Right ventricle myocardium superior (tissue), 1 donor: ENCODE measurements at regions not wholly inside any gene's neighbourhood (a gene's known extent, or its start where the extent isn't known, plus 50 kb on each side); places are given as distances from the start of the nearest gene placed in this dataset.
A peak's percentile ranks its signal among the peaks of the same experiment; 100 is the strongest.
"Not testable (repeated sequence)": the region's sequence is repeated elsewhere in the genome, so short reads cannot be mapped to it uniquely, and the experiment has no call there.

Source experiments
- ATAC-seq: fragments of 200-7000 bp; cut with Tn5 transposase; one replicate; pipeline ENCODE4 v1.9.1; 2020; ENCODE audit warnings: mild to moderate bottlenecking; ENCODE audit not compliant: poor library complexity
- DNase-seq: peaks from one replicate; pipeline ENCODE4 v3.0.0-alpha.2; 2020
- intact Hi-C: fragments of 100-400 bp; cut with DNase I; formaldehyde crosslinking; loops from one replicate; pipeline ENCODE4 v1.11.2; 2022
- donor health status: DM: no; HTN: yes; CAD: no; lungs with severe emphysema.

DNA sequence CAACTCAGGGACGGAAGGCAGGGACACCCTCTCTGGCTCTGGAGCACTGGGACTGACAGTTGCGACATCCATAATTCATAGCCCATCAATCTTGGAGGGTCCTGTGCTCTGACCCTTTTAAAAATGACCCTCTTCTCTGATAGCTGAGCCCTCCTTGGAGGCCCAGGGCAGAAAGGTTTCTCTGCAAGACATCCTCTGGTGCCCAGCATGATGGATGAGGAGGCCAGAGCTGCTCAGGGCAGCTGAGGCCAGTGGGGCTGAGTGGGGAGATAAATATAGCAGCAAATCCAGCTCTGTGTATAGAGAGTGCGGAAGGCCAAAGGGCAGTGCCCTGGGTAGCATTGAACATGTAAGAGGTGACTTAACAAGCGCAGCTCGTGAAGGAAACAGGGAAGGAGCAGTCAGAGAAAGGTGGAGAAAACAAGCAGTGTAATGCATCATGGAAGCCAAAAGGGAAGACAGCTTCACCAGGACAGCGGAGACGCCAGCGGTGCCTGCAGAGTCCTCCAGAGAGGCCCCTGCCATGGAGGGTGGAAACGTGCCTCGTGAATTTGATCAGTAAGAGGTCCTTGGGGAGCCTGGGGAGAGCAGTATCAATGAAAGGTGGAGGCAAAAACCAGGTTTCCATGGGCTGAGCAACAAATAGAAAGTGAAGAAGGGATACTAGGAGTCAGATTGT, 50.4 kb upstream of the FMOD start:
- ATAC-seq: no peak
- DNase-seq: no peak
- intact Hi-C loops: no loop called here

DNA sequence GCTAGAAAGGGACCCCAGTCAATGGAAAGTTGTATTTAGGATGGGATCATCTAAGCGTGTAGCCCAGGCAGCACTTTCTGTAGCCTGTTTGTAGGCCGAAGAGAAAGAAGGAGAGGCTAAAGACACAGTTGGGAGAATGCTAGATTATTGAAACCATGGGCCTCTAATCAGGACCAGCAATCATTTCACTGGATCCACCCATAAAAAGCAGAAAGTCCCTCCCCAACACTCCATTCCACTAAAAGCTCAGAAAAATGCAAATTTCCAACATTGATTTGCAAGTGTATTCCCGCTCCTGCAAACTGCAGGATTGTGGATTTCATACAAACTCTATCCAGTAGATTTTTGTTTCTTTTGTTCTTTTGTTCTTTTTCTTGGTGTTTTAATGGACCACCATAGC, 51.2 kb upstream of the FMOD start:
- intact Hi-C loops: no loop called here
- DNase-seq: no peak
- no peak for ATAC-seq

DNA sequence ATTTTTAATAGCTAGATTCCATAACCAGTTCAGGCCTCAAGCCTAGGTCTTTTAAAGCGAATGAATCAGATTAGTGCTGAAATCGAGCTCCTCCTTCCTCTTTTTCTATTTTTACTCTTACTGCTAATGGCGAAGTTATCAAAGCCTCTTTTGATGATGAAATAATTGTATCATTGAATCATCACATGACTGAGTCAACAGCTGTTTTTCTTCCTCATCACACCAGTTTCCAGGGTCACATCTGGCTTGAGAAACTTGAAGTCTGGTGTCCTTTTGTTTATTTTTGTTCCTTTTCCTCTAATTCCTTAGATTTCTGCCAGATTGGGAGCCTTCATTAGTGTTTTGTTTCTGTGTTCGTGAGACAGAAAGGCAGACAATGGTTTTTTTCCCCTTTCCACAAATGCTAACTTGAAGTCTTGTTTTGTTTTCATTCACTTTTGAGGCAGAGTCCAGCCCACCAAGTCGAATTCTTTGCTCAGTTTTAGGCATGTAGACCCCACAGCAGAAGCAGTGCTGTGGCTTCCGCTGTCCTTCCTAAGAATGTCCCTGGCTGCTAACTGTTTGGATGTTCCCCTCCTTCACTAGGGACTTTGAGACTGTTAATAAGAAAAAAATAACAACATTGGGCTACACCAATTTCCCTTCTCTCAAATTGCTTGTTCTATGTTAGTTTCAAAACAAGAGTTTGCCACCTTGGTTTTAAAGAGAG, 51.9 kb upstream of the FMOD start:
- ATAC-seq: peak; percentile 79
- intact Hi-C loops: no loop called here
- no peak for DNase-seq

DNA sequence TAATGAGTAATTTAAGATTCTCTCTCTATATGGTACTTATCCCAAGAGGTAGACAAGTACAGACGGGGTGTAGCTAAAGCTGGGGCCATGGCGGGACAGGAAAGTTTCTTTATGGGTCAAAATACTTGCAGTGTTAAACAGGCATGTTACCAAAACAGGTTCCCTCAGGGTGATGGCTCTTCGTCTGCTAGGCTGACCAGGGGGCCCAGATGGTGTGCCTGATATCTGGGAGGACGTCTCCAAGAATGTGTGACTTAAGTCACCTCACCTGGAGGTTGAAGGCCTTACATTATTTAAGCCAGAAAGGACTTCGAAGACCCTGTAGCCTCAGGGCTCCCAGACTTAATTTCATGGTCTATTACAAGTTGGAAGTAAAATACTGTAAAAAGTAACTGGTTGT, 52.7 kb upstream of the FMOD start:
- no peak for DNase-seq
- ATAC-seq: no peak
- intact Hi-C loops: no loop called here

DNA sequence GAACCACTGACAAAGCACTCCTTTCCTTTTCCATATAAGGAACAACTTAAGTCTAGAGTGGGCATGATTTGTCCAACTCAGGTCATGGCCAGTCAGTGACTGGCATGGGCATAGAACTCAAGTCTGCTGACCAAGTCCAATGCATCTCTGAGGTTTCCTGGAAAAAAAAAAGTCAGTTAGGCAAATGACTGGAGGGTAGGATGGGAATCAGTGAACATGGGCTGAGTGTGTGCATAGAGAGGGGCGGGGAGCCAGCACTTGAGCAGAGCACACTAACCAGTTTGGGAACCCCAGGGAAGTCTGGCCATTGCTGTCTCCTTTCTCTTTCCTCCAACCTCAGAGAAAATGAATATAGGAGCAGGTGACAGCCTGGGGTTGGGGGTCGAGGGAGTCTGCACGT, 53.6 kb upstream of the FMOD start:
- DNase-seq: no peak
- ATAC-seq: no peak
- intact Hi-C loops: no loop called here

DNA sequence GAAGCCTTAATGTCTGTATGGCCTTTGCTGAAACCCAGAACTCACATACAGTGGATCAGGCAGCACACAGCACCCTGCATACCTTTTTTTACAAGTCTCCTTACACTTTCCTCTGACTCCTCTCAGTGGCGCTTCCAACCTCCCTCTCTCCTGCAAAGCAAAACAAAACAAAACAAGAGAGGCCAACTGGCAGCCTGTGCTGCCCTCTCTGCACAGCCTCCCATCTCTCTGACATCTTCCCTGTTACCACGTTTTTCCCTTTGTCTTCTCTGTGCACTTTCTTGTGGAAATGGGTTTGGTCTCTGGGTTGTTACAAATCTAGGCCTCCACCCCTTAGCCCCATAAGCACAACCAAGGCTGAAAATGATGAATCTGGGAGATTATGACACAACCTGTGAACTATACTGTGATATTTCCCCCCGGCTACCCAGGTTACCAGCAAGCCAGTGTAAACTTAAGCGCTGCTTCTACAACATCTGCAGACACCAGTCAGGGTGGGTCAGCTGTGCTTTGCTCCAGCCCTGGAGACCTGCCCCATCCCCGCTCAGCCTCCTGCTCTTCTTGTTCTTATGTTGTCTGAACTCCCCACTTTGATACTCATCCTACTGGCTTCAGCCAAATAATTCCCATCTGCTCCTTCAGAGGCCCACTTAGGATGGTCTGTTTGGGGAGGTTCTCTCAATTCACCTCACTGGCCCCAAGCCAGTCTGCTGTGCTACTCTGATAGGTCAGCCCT, 54.9 kb upstream of the FMOD start:
- DNase-seq (no peak), ATAC-seq (no peak)
- intact Hi-C loops: no loop called here

DNA sequence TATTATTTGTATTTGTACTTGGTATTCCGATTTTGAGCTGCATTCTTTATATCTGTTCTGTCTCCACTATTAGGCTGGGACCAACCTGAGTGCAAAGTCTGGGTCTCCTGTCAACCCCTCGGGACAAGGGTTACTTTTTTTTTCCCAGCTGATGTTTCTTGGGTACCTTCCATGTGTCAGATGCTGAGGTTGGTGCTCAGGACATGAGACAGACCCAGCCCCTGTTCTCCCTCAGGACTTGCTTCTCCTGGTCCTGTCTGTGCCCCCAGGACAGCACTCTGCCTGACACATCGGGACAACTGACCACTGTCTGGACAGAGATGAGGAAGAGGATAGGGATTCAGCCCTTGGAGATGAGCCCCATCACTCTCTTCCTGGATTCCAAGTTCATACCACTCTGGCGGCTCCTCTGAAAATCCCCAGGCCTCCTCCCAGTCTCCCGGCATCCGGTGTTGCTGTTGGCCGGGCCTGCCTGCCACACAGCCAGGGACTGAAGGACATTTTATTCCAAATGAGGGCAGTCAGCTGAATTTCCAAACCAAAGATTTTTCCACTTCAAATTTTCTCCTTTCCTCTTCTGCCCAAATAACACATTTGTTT, 55.6 kb upstream of the FMOD start:
- ATAC-seq (peak; percentile 62), DNase-seq (peak; percentile 77)
- intact Hi-C loops: no loop called here

DNA sequence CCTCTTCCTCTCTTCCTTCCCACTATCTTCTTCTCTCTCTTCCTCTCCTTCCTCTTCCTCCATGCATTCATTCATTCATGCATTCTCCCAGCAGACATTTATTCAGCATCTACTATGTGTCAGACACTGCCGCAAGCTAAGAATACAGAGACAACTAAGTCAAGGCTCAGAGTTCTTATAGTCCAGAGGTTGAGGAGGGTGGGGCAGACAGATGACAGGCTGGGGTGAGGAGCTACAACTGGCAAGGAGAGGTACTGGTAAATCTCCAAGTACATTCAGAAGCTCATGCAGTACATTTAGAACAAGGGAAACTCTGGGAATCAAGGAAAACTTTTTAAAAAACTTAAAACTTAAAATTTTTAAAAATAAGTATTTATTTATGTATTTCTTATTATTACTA, 56.4 kb upstream of the FMOD start:
- intact Hi-C loops: no loop called here
- no peak for DNase-seq
- ATAC-seq: peak; percentile 18

DNA sequence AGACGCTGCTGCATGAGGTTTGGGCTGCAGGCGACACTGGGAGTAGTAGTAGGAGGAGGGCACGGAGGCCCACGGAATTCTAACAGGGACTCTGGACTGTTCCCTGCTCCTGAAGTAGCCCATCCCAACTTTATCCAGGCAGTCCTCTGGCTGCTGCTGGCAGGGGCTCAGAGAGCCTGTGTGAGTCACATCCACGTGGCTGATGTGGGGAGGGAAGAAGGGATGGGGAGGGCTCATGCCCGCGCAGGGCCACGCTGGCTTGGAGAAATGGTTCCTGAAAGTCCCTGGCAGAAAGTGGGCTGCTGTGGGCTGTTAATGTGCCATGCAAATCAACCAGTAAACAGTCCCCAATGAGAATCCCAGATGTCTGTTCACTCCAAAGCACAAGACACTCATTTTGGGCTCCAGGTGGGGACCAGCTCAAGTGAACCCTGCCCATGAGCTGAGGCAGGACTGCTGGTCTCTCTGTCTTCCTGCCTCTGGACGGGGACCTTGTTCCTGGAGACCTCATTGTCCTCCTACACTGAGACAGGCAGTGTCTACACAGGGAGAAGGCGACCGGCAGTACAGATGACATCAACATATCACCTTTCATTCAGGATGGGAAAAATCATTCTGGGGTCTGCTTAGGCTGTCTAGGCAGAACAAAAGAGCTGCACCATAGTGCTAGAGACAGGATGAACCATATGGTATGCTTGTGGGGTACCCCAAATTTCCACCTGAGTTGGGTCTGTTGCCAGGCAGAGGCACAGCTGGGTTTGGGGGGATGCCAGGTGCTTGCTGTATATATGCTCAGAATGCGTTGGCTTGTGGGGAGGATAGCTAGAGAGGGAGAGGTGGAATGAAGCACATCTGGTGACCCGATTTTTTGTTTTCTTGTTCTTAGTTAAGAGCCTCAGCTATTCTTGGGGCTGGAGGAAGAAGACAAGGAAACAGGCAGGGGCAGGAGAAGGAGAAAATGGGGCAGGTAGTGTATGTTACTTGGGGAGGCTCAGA, 57.9 kb upstream of the FMOD start:
- intact Hi-C loops: no loop called here
- ATAC-seq (peak; percentile 91), DNase-seq (peak; percentile 86)

DNA sequence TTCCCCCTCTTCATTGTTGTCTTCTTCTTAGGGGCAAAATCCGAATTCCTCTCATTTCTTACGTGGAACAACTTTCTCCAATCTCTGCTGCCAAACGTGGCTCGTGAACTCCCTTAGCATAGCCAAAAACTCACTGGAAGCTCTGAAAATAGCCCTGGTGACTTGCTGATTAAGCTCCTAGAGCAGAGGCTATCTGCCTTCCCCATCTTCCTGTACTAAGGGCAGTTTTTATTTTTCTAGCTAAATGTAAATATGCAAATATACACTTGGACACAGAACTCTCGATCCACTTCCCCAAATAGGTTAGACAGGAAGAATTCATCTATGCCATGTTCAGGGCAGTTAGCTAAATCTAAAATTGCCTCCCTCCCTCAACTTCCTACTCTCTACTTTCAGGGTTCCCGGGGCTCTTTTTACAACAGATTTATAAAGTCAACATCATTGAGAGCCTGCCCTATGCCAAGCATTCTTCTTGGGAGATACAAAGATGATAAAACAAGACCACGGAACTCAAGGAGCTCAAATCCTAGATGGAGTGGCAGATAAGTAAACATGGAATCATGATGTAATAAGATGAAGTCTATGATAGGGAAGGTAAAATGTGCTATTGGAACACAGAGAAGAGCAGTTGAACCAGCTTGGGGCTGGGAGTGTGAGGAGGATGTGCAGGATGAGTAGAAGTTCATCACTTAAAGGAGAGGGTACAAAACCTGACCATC, 59.4 kb upstream of the FMOD start:
- DNase-seq (no peak), ATAC-seq (peak; percentile 30)
- intact Hi-C loops: no loop called here

DNA sequence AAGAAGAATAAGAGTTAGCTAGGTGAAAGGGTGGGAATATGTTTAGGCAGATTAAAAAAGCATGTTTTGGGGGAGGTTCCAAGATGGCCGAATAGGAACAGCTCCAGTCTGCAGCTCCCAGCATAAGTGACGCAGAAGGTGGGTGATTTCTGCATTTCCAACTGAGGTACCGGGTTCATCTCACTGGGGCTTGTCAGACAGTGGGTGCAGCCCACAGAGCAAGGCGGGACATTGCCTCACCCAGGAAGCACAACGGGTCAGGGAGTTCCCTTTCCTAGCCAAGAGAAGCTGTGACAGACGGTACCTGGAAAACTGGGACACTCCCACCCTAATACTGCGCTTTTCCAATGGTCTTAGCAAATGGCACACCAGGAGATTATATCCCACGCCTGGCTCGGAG, 60.5 kb upstream of the FMOD start:
- ATAC-seq, intact Hi-C loops, DNase-seq: not testable (repeated sequence)

DNA sequence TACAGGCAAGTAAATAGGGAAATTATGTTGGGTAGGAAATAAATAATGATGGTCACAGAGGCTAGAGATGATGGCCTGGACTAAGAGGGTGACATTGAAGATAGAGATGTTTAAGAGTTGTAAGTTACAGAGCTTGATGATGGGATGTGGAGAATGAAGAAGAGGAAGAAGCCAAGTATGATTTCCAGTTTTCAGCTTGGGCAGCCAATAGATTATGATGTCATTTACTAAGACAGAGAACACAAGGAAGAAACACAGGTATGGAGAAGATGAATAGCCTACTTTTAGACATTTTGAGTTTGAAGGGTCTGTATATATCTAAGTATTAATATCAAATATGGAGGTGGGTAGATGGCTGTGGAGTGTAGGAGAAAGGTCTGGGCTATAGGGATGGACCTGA, 56.0 kb upstream of the PRELP start:
- DNase-seq: no peak
- intact Hi-C loops: no loop called here
- ATAC-seq: no peak

DNA sequence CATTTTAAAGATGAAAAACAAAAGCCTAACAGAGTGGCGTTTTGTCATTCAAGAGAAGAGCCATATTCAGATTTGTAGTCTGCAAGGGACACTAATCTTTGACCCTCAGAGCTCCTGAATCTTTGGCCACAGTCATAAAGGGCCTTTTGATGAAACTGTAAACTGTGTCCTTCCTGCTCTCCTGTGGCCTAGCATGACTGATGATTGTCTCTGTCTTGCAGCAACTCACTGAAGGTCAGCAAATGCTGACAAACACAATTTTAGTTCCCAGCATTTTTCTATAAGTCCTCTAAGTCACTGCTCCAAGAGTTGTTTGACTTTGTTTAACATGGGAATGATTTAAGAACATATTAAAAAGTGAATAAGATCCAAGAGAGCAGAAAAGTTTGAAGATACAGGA, 55.3 kb upstream of the PRELP start:
- intact Hi-C loops: no loop called here
- DNase-seq: no peak
- no peak for ATAC-seq

DNA sequence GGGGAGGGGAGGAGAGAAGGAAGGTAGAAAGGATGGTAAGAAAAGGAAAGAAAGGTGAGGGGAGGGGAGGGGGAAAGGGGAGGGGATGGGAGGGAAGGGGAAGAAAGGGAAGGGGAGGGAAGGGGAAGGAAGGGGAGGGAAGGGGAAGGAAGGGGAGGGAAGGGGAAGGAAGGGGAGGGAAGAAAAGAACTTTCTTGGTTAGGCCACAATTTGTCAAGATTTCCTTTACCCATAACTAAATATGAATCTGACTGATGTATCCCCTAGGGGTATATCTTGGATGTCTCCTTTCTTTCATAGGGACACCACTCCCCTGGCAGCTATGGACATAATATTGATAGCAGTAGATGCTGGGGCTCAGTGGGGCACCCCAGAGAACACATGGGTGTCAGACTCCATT, 54.4 kb upstream of the PRELP start:
- no peak for ATAC-seq
- DNase-seq: no peak
- intact Hi-C loops: no loop called here

DNA sequence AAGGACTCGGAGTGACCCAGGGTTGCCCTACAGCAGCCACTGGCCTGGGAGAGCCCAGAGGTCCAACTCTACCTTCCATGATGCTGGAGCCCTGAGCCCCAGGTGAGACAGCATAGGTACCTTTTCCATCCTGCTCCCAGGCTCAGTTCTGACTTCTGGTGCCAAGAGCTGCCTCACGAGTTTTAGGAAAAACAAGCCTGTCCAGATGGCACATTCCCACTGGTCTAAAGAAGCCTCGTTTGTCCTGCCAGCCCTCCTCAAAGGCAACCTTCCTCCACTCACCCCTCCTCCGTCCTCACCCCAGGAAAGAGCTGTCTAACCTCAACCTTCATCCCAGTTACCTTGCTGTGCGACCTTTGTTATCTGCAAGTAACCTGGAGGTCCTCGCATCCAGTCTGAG, 53.5 kb upstream of the PRELP start:
- intact Hi-C loops: no loop called here
- no peak for DNase-seq
- no peak for ATAC-seq

DNA sequence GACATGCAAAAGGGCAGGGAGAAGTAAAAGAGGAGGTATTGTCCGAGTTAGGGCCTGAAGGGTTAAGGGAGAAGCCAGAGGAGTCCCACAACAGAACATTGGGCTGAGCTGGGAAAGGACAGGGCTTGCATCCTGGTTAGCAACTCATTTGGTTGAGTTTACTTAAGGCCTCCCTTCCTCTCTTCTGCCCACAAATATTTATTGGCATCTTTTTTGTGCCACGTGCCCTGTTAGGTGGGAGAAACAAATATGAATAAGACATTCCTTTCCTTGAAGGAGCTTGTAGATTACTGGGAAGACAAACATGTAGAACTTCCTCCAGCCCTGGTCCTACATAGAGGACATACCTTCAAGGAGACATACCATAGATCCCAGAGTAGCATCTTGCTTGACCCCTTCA, 53.0 kb upstream of the PRELP start:
- ATAC-seq (no peak), DNase-seq (no peak)
- intact Hi-C loops: no loop called here

DNA sequence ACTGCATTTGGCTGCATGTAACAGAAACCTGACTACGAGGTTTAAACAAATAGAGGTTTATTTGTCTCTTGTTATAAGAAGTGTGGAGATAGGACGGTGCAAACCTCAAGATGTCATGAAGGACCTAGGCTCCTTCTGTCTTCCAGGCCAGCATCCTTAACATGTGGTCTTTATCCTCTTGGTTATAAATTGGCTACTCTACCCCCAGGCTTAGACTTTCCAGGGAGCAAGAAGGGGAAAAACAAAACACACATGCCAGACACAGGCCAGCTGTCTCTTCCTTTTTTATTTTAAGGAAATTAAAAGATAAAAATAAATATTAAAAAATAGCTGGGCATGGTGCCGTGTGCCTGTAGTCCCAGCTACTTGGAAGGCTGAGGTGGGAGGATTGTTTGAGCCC, 51.3 kb upstream of the PRELP start:
- intact Hi-C loops: no loop called here
- DNase-seq: no peak
- no peak for ATAC-seq
